Activated CD4-positive, alpha-beta T cell treated with anti-CD3 and anti-CD28 coated beads for 1 hour (primary cell): ENCODE measurements at regions not wholly inside any gene's neighbourhood (a gene's known extent, or its start where the extent isn't known, plus 50 kb on each side); places are given as distances from the start of the nearest gene placed in this dataset.

Source experiments
- DNase-seq: peaks from one replicate; pipeline ENCODE4 v3.0.0-alpha.2; 2020

DNA sequence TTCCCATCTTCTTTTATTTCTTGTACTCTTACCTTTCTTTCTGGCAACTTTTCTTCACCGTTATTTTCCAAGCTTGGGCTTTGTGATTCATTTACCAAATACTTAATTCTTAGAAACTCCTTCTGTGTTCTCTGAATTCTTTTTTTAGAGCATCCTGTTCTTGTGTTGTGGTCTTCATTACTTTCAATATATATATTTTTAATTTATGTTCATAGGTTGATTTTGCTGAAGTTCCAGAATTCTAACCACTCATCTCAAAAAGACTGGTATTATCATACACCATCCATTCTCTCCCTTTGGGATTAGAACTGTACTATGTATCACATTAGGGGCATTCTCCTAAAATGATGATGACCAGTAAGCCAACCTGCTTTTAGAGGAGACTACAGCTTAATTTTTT, 362.3 kb upstream of the CBLB start:
- DNase-seq, result no peak

DNA sequence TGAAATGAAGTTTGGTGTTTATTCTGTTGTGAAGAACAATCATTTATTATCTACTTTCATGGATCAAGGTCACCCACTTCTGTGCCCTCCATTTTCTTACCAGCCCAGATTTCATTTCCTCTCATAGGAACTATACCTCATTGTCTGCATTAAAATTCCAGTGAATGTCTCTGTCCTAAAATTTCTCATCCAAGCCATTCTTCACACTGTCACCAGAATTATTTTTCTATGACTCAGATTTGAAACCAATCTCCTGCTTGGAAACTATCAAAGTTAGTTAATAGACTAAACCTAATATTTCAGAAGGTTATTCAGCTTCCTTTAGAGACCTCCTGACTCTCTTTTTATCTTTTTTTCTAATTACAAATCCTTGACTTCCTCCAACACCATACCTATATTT, 364.1 kb upstream of the CBLB start:
- no peak for DNase-seq

DNA sequence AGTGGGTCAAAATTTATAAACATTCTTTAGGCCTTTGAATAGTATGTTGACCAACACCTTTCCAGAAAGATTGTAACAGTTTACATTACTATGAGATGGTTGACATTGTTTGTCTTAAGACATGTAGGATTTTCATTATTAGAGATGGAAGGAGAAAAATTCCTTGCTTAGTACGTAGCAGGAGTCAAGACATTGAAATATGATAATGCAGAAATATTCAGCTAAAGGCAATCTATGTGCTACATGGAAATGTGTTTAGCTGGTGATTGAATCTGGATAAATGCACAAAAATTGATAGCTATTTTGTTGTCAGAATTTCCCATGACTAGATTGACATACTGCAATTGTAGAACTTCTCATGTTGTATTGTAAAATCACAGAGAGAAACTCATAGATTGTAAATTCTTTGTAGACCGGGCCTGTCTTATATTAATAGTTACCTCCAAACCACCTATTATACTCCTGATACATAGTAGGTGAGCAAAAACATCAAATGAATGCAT, 370.4 kb upstream of the CBLB start:
- no peak for DNase-seq

DNA sequence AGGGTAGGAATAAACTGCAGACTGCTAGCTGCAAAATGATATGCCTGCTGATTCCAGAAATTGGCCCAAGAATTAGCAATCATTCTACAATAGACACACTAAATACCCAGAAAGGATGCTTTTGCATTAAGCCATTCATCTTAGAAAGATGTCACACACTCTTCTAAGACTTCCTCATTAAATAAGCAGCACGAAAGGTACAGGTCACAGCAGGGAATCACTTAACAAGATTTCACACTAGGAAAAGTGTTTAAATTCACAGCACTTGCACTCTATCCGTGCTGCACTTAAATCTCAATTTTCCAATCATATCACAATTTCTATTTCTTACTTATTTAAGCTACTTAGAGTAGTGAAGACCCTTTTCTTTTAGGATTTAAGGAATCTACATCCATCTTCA, 372.8 kb upstream of the CBLB start:
- DNase-seq, result no peak

DNA sequence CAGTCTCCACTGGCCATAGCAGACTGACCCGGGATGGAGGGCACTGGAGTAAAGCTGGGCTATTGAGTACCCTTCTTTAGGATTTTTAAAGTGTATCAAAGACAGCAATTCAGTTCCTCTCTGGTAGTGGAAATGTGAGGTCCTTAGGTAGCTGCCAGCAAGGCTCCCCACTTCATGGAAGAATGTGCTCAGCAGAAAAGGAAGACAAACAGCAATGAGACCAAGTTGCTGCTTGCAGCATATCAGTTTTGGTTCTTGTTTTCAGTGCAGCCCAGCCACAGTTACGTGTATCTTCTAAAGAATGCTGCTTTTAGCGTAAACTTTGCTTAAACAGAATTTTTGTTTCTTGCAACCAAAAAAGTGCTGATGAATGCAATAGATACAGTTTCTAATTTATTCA, 374.0 kb upstream of the CBLB start:
- DNase-seq, result no peak

DNA sequence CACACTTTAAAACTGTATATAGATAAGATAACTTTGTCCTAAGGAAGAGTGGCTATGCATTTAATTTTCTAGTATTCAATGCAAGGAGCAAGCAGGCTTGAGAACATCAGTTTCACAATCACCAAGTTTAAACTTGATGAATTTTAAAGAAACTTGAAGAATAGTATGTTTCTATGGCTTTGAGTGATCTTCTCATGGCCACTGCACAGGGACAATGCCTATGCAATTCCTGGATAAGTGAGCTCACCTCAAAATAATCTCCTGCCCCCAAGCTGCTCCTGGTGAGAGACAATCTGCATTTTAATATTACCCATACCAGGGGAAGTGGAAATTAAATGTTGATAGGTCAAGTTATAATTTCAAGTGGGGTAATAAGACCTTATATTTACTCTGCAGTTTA, 376.6 kb upstream of the CBLB start:
- no peak for DNase-seq

DNA sequence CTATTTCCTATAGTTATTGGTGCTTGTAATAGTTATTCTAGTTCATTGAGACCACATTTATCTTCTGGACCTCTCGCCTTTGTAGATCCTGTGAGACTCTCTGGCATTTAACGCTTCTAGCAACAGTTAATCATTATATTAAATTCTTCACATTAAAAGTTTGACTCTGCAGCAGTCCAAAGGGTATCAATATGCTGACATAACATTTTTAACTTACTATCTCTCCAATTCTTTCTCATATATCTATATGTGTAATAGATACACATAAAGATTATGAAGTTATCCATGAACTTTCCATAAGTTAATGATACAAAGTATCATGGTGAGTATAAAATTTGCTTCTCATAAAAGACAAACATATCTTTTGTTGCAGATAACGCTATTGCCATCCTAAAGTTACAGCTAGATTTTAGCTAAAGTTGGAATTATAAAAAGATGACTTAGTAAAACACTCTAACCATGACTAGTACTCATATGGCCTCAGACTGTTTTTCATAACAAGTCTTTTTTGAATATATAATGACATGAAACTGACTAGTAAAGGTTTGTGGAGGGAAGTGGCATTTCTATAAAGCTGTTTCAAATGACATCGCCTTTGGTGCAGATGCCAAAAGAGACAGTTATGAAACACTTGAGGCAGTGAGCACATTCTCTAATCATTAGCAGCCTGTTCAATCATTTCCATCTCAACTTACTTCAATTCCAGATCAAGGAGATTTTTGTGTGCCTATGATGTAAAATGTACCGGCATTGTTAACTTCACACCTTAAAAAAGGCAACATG, 379.3 kb upstream of the CBLB start:
- DNase-seq, result no peak

DNA sequence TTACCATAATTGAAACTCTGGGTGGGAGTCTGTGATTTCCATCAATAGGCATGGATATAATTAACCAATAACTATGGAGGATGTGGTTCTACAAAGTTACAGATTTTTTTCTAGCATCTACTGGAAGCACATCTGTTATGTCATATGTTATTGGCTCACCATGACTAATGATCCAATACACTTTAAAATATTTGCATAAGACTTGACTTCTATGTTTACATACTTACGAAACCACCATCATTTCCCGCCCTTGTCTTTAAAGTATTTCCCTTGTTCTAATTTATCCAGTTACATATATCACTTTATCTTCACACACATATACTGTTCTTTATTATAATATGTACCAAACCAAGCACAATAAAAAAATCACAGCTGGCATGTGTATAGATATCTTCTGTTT, 380.3 kb upstream of the CBLB start:
- no peak for DNase-seq

DNA sequence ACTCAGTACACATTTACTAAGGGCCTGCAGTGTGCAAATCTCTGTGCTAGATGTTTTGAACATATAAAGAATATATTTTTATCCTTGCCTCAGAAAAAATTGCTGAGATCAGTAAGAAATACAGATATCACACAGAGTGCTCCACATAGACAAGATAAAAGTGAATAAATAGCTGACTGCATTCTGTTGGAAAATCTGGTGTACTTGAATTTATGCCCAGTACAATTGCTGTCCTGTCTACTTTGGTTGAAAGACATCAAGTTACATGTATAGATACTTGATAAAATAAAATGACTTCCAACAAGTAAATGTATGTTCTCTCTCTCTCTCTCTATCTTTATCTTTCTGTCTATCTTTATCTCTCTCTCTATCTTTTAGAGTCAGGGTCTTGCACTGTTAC, 381.2 kb upstream of the CBLB start:
- no peak for DNase-seq

DNA sequence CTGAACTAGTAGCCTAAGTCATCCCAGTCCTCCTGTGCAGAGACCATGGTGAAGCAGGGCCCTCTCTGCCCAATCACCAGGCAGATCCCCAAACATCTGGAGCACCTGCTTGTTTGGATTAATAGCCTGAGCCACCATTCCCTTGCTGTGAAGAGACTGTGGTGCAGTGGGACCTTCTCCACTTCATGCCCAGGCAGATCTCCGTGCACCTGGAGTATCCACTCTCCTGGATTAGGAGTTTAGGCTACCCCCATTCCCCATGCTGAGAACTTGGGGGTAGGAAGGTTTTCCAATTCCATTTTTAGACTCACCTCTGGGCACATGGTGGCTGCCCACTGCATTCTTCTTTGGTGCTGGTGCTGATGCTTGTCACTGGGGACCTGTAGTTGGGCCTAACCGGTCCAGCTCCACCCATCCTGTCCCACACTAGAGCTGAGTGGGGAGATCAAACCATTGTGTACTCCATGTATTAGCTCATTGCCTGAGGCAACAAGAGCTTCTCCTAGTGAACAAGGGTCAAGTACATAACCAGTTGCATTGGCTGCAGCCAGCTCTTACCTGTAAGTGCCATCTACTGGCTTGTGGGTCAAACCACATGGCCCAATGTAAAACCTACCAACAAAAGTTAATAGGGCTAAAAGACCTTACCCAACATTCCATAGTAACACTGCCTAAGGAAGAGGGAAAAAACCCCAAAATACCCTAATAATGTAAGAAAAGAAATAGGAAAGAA, 382.5 kb upstream of the CBLB start:
- no peak for DNase-seq

DNA sequence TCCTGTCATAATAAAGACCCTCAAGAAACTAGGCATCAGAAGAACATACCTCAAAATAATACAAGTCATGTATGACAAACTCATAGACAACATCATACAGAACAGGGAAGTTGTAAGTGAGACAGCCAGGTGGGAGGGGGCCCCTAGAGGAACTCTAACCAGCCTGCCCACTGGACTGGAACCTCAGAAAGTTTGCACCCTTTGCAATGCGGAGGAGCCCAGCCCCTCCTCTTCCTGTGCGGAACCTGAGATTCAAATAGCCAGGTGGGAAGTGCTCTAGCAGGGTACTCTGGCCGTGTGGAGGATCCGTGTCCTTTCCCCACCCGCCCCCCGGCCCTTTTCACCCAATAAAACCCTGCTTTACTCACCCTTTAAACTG, 387.0 kb upstream of the CBLB start:
- no peak for DNase-seq

DNA sequence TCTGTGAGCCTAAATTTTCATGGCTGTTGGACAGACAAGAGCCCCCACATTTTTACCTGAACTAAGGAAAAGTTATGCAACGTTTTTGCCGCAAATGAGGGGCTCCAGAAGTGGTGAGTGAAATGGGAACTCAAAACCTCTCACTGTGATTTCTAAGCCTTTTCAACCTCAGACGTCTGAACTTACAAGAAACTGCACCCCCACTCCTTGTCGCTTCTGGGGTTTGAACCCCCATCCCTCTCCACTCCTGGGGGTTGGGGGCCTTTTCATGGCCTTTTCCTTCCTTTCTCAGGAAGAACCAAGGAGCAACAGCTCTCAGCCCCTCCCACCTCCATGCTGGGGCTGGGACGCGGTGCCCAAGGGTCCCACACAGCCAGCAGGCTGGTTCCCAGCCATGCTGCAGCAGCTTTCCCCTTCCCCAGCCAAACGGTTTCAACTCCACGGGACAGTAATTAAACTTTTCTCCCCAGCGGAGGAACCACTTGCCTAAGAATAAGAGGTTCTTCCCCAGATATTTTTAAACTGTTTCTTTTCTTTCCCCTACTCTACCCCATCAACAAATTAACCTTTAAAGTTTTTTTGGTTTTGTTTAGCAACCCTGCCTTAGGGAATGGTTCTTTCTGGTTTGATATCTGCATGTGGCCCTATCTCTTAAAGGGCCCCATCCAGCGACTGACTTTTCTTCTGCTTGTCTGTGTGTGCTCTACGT, 387.6 kb upstream of the CBLB start:
- no peak for DNase-seq

DNA sequence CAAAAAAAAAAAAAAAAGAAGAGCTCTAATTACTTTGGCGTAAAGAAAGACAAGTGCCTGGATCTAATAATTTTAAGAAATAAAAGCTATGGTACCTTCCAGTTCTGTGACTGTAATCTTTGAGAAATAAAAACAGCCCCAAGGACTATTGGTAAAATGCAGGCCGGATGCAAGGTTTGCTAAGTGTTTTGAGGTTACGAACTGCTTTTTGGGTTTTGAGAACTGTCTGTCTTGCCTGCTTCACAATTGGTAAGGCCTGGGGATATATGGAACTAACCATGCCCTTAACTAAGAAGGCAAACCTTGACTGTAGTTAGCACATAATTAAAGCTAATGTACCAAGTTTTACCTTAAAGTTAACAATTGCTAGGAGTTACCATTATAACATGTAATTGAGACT, 388.4 kb upstream of the CBLB start:
- DNase-seq, result no peak

DNA sequence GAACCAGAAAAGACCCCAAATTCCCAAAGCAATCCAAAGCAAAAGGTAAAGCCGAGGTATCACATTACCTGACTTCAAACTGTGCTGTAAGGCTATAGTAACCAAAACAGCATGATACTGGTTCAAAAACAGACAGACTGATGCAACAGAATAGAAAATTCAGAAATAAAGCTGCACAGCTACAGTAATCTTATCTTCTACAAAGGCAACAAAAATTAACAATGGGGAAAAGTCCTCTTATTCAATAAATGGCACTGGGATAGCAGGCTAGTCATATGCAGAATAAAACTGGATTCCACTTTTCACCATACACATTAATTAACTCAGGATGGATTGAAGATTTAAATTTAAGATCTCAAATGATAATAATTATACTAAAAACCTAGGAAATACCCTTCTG, 392.6 kb upstream of the CBLB start:
- DNase-seq, result no peak

DNA sequence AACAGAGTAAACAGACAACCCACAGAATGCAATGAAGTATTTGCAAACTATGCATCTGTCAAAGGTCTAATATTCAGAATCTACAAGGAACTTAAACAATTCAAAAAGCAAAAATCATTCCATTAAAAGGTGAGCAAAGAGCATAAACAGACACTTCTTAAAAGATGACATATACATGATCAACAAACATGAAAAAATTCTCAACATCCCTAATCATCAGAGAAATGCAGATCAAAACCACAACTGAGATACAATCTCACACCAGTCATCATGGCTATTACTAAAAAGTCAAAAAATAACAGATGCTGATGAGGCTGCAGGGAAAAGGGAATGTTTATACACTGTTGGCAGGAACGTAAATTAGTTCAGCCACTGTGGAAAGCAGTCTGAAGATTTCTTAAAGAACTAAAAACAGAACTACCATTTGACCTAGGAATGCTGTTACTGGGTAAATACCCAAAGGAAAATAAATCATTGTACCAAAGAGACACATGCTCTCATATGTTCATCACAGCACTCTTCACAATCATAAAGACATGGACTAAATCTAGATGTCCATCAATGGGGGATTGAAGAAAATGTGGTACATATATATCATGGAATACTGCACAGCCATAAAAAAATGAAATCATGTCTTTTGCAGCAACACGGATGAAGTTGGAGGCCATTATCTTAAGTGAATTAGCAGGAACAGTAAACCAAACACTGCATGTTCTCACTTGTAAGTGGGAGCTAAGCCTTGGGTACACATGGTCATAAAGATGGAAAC, 393.3 kb upstream of the CBLB start:
- no peak for DNase-seq

DNA sequence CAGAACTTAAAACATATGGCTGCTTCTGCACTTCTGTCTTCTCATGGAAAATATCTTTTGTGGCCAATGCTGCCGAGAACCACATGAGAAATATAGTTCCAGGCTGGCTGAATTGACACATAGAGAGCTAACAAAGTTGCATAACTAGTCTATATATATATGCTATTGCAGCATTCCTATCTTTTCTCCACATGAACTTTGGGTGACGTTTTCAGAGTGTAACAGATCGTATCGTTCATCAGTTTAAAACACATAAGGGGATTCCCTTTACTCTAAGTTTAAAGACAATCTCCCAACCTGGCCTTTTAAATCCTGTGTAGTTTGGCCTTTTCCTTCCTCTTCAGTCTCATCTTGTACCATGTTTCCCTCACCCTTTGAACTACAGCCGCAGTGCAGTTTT, 394.2 kb upstream of the CBLB start:
- no peak for DNase-seq

DNA sequence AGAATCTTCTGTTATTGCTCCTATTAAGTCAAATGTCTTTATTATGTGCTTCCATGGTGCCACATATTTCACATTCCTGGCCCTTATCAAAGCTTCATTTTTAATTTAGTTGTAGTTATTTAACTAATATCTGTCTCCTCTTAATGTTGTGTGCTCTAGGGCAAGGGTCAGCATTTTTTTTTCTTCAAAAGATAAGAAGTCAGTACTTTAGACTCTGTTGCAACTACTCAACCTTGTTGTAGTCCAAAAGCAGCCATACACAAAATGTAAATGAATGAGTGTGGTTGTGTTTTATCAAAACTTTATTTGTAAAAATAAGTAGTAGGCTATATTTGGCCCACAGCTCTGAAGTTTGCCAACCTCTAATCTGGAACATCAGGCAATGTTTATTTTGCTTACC, 394.7 kb upstream of the CBLB start:
- DNase-seq, result no peak

DNA sequence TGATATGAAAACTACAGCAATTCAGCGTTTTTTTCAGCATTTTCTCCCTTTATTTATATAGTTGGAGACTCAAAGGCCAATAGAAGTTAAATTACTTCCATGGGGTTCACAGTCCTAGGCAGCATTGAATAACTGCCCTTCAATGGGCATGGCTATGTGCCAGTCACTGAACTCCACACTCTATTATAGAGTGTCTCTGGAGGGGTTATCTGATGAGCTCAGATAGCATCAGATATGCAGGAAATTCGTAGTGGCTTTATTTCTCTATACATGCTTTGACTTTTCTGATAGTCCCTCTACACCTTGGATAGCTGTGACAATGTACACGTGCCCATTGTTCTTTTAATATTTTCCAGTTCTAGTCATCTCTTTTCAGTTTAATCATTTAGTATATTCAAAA, 396.9 kb upstream of the CBLB start:
- no peak for DNase-seq

DNA sequence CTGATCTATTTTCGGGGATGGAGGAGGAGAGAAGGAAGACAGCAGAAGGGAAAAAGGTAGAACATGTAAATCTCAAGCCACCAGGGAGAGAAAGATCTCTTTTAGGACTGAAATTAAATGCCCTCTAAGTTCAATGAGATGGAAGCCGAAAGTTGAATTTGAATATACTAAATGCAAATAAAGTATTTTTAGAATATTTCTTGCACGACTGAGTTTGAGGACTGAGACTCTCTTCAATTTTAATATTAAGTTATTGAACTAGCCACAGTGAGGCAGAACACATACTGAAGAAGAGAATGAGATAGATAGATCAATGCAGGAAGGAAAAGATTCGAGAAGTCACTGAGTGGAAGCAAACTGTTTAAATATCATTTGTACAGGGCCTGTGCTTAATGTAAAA, 399.9 kb upstream of the CBLB start:
- no peak for DNase-seq

DNA sequence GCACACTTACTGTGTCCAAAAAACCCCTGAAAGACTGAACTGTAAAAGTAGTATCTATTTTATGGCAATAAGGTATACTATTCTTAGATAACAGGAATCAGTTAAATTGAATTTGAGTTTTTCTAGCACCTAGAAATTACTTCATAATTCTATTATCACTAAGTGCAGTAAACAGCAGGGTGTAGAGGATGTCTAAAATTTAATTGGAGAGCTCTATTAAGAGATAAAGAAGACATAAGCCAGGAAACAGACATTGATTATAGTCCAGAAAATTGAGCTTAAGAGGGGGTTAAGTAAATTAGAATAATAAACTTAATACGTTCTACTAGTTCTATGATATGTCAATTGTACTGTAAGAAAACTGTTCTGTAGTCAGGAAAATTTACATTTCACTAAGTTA, 403.5 kb upstream of the CBLB start:
- DNase-seq, result no peak

DNA sequence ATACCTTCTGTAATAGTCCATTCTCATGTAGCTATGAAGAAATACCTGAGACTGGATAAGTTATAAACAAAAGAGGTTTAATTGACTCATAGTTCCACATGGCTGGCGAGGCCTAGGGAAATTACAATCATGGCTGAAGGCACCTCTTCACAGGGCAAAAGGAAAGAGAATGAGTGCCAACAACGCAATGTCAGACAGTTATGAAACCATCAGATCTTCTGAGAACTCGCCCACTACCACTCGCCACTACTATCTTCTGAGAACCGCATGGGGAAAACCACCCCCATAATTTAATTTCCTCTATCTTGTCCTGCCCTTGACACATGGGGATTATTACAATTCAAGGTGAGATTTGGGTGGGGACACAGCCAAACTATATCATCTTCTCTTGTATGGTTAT, 406.8 kb upstream of the CBLB start:
- DNase-seq, result no peak

DNA sequence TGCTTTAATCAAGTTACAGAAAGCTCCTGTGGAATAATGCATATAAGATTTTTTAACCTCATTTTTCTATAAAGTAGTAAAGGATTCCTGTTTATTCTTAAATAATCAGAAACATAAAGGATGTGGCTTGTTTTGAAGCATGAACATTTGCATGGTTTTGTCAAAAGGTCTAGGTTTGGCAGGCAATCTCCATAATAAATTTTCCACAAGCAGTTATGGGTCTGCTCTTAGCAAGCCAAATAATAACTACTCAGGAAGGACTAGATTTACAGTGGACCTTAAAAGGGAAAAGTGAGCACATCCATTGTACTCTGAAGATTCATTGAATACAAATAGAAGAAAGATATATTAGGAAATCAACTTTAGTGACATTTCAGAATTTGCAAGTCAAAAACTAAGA, 407.3 kb upstream of the CBLB start:
- DNase-seq, result no peak
